Mesendoderm (in vitro differentiated cells): ENCODE measurements at regions not wholly inside any gene's neighbourhood (a gene's known extent, or its start where the extent isn't known, plus 50 kb on each side); places are given as distances from the start of the nearest gene placed in this dataset.
"Not testable (repeated sequence)": the region's sequence is repeated elsewhere in the genome, so short reads cannot be mapped to it uniquely, and the experiment has no call there.

Experiments used
- DNase-seq: peaks from one replicate; pipeline ENCODE4 v3.0.0; 2013
- H2AK5ac ChIP-seq: 2 replicates; pipeline ENCODE4 v1.6.1; 2013; ENCODE audit warnings: low read length, inconsistent platforms
- H2BK120ac ChIP-seq: 2 replicates; pipeline ENCODE4 v1.6.1; 2013; ENCODE audit warnings: low read depth, mild to moderate bottlenecking, low read length, moderate library complexity, mixed read lengths
- H2BK15ac ChIP-seq: replicated peaks from 2 replicates; pipeline ENCODE4 v1.6.1; 2013; ENCODE audit warnings: low read depth, mild to moderate bottlenecking, moderate library complexity
- H2BK5ac ChIP-seq: 2 replicates; pipeline ENCODE4 v1.6.1; 2013; ENCODE audit warnings: low read length, inconsistent platforms
- H3K18ac ChIP-seq: 2 replicates; pipeline ENCODE4 v1.6.1; 2013; ENCODE audit warnings: mild to moderate bottlenecking, low read length, mixed read lengths
- H3K23ac ChIP-seq: one replicate; pipeline ENCODE4 v1.6.1; 2013; ENCODE audit warnings: low read length
- H3K27ac ChIP-seq: 2 replicates; pipeline ENCODE4 v1.5.1; 2013; ENCODE audit warnings: low read depth, mild to moderate bottlenecking, inconsistent platforms, low read length, moderate library complexity
- H3K27me3 ChIP-seq: 2 replicates; pipeline ENCODE4 v1.6.1; 2013; ENCODE audit warnings: low read length, control low read depth, mild to moderate bottlenecking, inconsistent platforms; ENCODE audit not compliant: insufficient read depth, poor library complexity
- H3K36me3 ChIP-seq: 2 replicates; pipeline ENCODE4 v1.6.1; 2013; ENCODE audit warnings: low read length, inconsistent platforms; ENCODE audit not compliant: control insufficient read depth, insufficient read depth
- H3K4ac ChIP-seq: one replicate; pipeline ENCODE4 v1.6.1; 2013; ENCODE audit warnings: low read depth, mild to moderate bottlenecking, low read length, moderate library complexity
- H3K4me1 ChIP-seq: 2 replicates; pipeline ENCODE4 v1.6.1; 2013; ENCODE audit warnings: low read depth, low read length, inconsistent platforms; ENCODE audit not compliant: control insufficient read depth
- H3K4me2 ChIP-seq: 2 replicates; pipeline ENCODE4 v1.6.1; 2013; ENCODE audit warnings: low read length
- H3K4me3 ChIP-seq: 2 replicates; pipeline ENCODE4 v1.5.1; 2013; ENCODE audit warnings: mild to moderate bottlenecking, low read length
- H3K56ac ChIP-seq: one replicate; pipeline ENCODE4 v1.6.1; 2013; ENCODE audit warnings: low read length
- H3K79me1 ChIP-seq: 2 replicates; pipeline ENCODE4 v1.6.1; 2013; ENCODE audit warnings: low read length, inconsistent platforms
- H3K79me2 ChIP-seq: 2 replicates; pipeline ENCODE4 v1.6.1; 2013; ENCODE audit warnings: mild to moderate bottlenecking, low read length; ENCODE audit not compliant: control insufficient read depth, insufficient read depth
- H3K9ac ChIP-seq: 2 replicates; pipeline ENCODE4 v1.6.1; 2013; ENCODE audit warnings: low read length, inconsistent platforms
- H4K5ac ChIP-seq: one replicate; pipeline ENCODE4 v1.6.1; 2013; ENCODE audit warnings: low read length
- H4K8ac ChIP-seq: one replicate; pipeline ENCODE4 v1.6.1; 2013; ENCODE audit warnings: low read depth, mild to moderate bottlenecking, control low read depth, low read length, moderate library complexity
- WGBS: extraction: QIAGEN DNeasy Blood & Tissue Kit; methylation state at CpG from one replicate; pipeline ENCODE4 v1.1.7; 2013; ENCODE audit warnings: low lambda C conversion rate, missing lambda C conversion rate; ENCODE audit not compliant: insufficient coverage; ENCODE audit errors: extremely low coverage; 5-methylcytosine and 5-hydroxymethylcytosine counted together

GRCh38 chr2:138249207-138249606 is 252.4 kb upstream of the SPOPL start:
- H2BK5ac ChIP-seq, result no peak overlapping the region
- no peaks in the 10 kb centered on the region for H3K79me2 ChIP-seq
- no peak overlapping the region for H2BK15ac ChIP-seq
- no peak overlapping the region for H3K23ac ChIP-seq
- no peak overlapping the region for H3K9ac ChIP-seq
- no peak overlapping the region for H3K4ac ChIP-seq
- no peak overlapping the region for H3K4me2 ChIP-seq
- no peak overlapping the region for H3K27ac ChIP-seq
- H3K18ac ChIP-seq, result no peak overlapping the region
- no peak overlapping the region for H4K8ac ChIP-seq
- no peak for DNase-seq
- no peak overlapping the region for H3K56ac ChIP-seq
- H3K4me1 ChIP-seq, result no peaks in the 10 kb centered on the region
- H3K27me3 ChIP-seq, result no peaks in the 10 kb centered on the region
- H2BK120ac ChIP-seq, result no peak overlapping the region
- H2AK5ac ChIP-seq, result no peak overlapping the region
- H4K5ac ChIP-seq, result no peak overlapping the region
- H3K79me1 ChIP-seq, result no peaks in the 10 kb centered on the region
- no peak overlapping the region for H3K4me3 ChIP-seq
- H3K36me3 ChIP-seq, result no peaks in the 10 kb centered on the region

DNA sequence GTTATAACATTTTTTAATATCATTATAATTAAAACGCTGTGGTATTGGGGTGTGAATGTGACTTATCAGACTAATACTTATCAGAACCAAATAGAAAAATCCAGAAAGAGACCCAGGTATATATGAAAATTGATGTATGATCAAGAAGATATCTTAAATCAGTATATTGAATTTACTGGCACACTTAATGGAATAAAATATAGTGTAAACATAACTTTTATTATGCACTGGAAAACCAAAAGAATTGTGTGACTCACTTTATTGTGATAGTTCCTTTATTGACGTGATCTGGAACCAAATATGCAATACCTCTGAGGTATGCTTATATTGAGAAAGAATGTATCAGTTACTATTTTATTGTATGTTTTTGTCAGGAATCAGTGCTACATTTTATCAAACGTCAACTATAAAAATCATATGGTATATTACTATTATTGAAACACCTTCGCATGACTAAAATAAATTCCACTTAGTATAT is 250.7 kb upstream of the SPOPL start:
- not testable (repeated sequence) for H3K27me3 ChIP-seq, H3K18ac ChIP-seq

GRCh38 chr2:138252587-138252986 is 249.0 kb upstream of the SPOPL start:
- Histone ChIP-seq H3K27ac (no peak overlapping the region), H3K18ac (no peak overlapping the region), H2BK15ac (no peak overlapping the region), H3K56ac (no peak overlapping the region), H3K79me2 (no peaks in the 10 kb centered on the region), H2BK5ac (no peak overlapping the region), H4K5ac (no peak overlapping the region), H4K8ac (no peak overlapping the region), H3K4ac (no peak overlapping the region), H3K36me3 (no peaks in the 10 kb centered on the region), H3K9ac (no peak overlapping the region), H3K4me1 (no peaks in the 10 kb centered on the region), H3K79me1 (no peaks in the 10 kb centered on the region), H3K27me3 (no peaks in the 10 kb centered on the region), H3K23ac (no peak overlapping the region), H3K4me2 (no peak overlapping the region), H3K4me3 (no peak overlapping the region), H2AK5ac (no peak overlapping the region), H2BK120ac (no peak overlapping the region)
- WGBS, result no CpG with 5 or more reads among the region's 1 CpG
- no peak for DNase-seq

More for the DNA sequence above, 250.7 kb upstream of the SPOPL start:
- H3K4ac ChIP-seq, H2BK120ac ChIP-seq, H2BK5ac ChIP-seq, H3K4me3 ChIP-seq, H4K5ac ChIP-seq, DNase-seq, H3K56ac ChIP-seq, H2BK15ac ChIP-seq, H4K8ac ChIP-seq, H3K9ac ChIP-seq, H3K4me1 ChIP-seq, H3K79me1 ChIP-seq, H3K23ac ChIP-seq, H3K4me2 ChIP-seq, H2AK5ac ChIP-seq, H3K36me3 ChIP-seq, H3K79me2 ChIP-seq, H3K27ac ChIP-seq: not testable (repeated sequence)
- WGBS, result no CpG with 5 or more reads among the region's 4 CpGs

- Histone ChIP-seq H3K79me2 (no peaks in the 10 kb centered on the region), H3K9ac (no peak overlapping the region)
- WGBS, result no CpG with 5 or more reads among the region's 1 CpG
Observed at GRCh38 chr2:138255670-138256069, 245.9 kb upstream of the SPOPL start.

GRCh38 chr2:138267161-138267901 is 234.2 kb upstream of the SPOPL start:
- no peak overlapping the region for H3K4me3 ChIP-seq
- no peak overlapping the region for H3K27ac ChIP-seq

More at GRCh38 chr2:138255670-138256069, 245.9 kb upstream of the SPOPL start:
- no peak overlapping the region for H4K5ac ChIP-seq
- no peak overlapping the region for H3K4me2 ChIP-seq
- H4K8ac ChIP-seq, result no peak overlapping the region
- no peak overlapping the region for H2AK5ac ChIP-seq
- no peak overlapping the region for H2BK15ac ChIP-seq
- no peaks in the 10 kb centered on the region for H3K27me3 ChIP-seq
- no peak overlapping the region for H3K56ac ChIP-seq
- H2BK120ac ChIP-seq, result no peak overlapping the region
- no peak for DNase-seq
- no peak overlapping the region for H3K27ac ChIP-seq
- no peaks in the 10 kb centered on the region for H3K4me1 ChIP-seq
- H3K36me3 ChIP-seq, result no peaks in the 10 kb centered on the region
- no peak overlapping the region for H2BK5ac ChIP-seq
- no peaks in the 10 kb centered on the region for H3K79me1 ChIP-seq
- H3K4ac ChIP-seq, result no peak overlapping the region
- no peak overlapping the region for H3K4me3 ChIP-seq
- no peak overlapping the region for H3K23ac ChIP-seq
- no peak overlapping the region for H3K18ac ChIP-seq

DNA sequence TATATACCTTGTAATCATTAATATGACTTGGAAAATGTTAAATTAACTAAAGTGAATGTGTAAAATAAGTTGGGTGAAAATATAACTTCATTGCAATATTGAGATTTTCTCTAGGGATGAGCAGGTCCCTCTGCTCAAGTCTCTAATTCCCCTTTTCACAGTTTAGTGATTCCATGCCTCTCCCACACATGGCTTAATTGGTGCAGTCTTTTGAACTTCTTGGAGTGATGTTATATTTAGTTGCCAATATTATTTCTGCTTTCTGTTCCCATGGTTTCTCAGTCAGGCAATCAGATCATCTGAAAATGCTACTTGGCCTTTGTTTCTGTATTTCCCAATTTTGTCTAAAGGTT is 233.7 kb upstream of the SPOPL start:
- no peaks in the 10 kb centered on the region for H3K79me1 ChIP-seq
- H3K4me3 ChIP-seq, result no peak overlapping the region
- no peak overlapping the region for H3K56ac ChIP-seq
- H4K8ac ChIP-seq, result no peak overlapping the region
- H2BK5ac ChIP-seq, result no peak overlapping the region
- H2BK120ac ChIP-seq, result no peak overlapping the region
- H3K27me3 ChIP-seq, result no peaks in the 10 kb centered on the region
- H3K4me2 ChIP-seq, result no peak overlapping the region
- no peak overlapping the region for H3K4ac ChIP-seq
- no peak overlapping the region for H4K5ac ChIP-seq
- no peak for DNase-seq
- no peak overlapping the region for H3K18ac ChIP-seq
- no peak overlapping the region for H3K27ac ChIP-seq
- peaks cover 3% of the 10 kb centered on the region for H3K4me1 ChIP-seq
- no peaks in the 10 kb centered on the region for H3K36me3 ChIP-seq
- H2AK5ac ChIP-seq, result no peak overlapping the region
- no peaks in the 10 kb centered on the region for H3K79me2 ChIP-seq
- H3K9ac ChIP-seq, result no peak overlapping the region
- no peak overlapping the region for H3K23ac ChIP-seq
- no peak overlapping the region for H2BK15ac ChIP-seq

More at GRCh38 chr2:138267161-138267901, 234.2 kb upstream of the SPOPL start:
- H3K23ac ChIP-seq, result no peak overlapping the region
- no peaks in the 10 kb centered on the region for H3K36me3 ChIP-seq
- no peak overlapping the region for H3K9ac ChIP-seq
- H3K56ac ChIP-seq, result no peak overlapping the region
- no CpG with 5 or more reads among the region's 4 CpGs for WGBS
- H2BK5ac ChIP-seq, result no peak overlapping the region
- no peak overlapping the region for H3K4me2 ChIP-seq
- H4K5ac ChIP-seq, result no peak overlapping the region
- H2BK15ac ChIP-seq, result no peak overlapping the region
- no peak for DNase-seq
- H3K27me3 ChIP-seq, result no peaks in the 10 kb centered on the region
- no peak overlapping the region for H3K4ac ChIP-seq
- peak overlapping the region; percentile 65 for H3K18ac ChIP-seq
- H3K79me2 ChIP-seq, result no peaks in the 10 kb centered on the region
- peaks cover 3% of the 10 kb centered on the region for H3K4me1 ChIP-seq
- H4K8ac ChIP-seq, result no peak overlapping the region
- no peak overlapping the region for H2BK120ac ChIP-seq
- H3K79me1 ChIP-seq, result no peaks in the 10 kb centered on the region
- no peak overlapping the region for H2AK5ac ChIP-seq
